Stimulated activated CD4-positive, alpha-beta T cell treated with anti-CD3 and anti-CD28 coated beads, Interleukin-15, amount 100 ng/mL, for 24 hours (primary cell): ENCODE measurements at regions not wholly inside any gene's neighbourhood (a gene's known extent, or its start where the extent isn't known, plus 50 kb on each side); places are given as distances from the start of the nearest gene placed in this dataset.
"Not testable (repeated sequence)": the region's sequence is repeated elsewhere in the genome, so short reads cannot be mapped to it uniquely, and the experiment has no call there.

ENCODE experiments used
- DNase-seq: peaks from one replicate; pipeline ENCODE4 v3.0.0-alpha.2; 2020

DNA sequence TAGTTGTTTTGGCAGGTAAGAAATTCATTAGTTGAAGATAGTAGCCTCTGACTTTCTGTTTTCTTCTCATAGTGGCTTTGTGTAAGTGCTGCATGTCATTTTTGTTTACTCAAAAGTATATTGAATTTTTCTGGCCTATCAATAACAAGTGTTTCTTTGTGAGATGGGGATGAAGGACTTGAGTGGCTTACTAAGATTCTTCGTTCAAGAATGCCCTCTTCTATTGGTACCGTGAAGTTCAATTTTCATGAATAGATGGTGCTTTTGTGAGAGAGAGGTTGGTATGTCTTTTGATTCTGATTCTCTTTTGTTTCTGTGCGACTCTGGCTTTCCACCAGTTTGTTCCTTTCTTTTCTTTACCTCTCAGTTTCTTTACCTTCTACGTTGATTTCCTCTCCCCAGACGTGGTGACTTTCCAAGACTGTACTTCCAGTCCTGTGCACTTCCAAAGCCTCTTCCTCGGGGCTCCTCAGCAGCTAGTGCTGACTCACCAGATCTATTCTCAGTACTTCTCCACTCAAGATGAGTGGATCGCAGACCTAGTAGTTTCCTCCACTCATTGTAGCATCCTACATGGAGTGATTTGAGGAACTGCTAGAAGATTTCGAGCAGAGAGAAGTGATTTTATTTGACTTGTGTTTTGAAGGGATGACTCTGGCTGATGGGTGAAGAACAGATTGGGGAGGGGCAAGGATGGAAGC is 82.0 kb upstream of the EPHB3 start:
- no peak for DNase-seq

DNA sequence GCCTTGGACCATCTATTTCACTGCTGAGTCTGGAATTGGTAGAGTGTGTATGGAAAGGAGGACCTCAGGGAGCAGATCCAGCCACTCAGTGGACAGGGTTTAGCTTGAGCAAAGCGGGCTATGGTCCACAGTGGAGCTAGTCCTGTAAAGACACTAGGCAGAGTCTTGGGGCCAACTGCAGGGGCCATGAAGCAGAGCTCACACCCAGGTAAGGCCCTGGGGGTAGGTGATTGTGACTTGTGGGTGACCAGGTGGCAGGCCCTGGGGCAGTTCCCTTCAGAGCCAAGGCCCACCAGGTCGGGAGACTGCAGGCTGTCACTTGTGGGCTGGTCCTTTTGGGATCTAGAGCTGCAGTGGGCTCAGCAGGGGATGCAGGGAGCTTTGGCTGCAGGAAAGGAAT is 80.8 kb upstream of the EPHB3 start:
- DNase-seq: no peak

DNA sequence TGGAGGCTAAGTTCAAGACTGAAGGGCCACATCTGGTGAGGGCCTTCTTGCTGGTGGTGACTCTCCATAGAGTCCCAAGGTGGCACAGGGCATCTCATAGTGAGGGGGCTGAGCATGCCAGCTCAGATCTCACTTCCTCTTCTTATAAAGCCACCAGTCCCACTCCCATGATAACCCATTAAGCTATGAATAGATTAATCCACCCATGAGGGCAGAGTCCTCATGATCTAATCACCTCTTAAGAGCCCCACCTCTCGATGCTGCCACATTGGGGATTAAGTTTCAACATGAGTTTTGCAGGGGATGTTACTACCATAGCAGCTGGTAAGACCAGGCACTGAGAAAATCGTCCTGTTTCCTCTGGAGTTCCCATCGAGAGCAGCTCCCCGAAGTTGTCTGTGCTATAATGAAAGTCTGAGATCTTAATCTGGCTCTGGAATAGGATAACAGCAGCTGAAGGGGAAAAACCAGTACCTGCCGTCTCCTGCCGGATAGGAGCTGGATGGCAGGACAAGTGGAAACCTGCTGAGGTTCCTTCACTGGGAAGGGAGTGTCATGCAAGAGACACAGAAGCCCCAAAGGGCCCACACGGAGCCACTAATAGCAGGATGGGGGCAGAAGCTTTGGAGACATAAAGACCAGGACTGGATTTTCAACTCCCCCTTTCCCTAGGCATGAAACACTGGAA is 79.5 kb upstream of the EPHB3 start:
- DNase-seq: no peak

DNA sequence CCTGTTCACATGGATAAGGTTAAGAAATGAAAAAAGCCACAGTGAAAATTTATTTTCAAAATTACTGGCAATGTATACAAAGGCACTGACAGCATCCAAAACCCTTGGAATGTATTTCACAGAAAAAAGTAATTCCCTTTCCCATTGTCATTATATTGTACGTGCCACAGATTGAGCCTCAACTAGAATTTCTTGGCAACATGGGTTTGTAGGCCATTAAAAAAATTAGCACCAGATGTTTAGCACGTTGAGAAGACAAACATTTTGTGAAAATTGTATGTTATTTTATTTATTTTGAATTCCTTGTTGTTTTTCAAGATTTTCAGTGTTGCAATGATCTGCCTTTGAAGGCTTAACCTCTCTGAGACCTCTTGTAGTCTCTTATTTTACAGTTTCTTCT is 76.3 kb upstream of the EPHB3 start:
- no peak for DNase-seq

DNA sequence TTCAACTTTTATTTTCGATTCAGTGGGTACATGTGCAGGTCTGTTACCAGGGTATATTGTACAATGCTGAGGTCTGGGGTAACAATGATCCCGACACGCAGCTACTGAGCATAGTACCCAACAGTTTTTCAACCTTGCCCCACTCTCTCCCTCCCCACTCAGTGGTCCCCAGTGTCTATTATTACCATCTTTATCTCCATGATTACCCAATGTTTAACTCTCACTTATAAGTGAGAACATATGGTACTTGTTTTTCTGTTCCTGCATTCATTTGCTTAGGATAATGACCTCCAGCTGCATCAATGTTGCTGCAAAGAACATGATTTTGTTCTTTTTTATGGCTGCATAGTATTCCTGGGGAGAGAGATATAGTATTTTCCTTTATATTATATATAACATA is 75.7 kb upstream of the EPHB3 start:
- DNase-seq: no peak

DNA sequence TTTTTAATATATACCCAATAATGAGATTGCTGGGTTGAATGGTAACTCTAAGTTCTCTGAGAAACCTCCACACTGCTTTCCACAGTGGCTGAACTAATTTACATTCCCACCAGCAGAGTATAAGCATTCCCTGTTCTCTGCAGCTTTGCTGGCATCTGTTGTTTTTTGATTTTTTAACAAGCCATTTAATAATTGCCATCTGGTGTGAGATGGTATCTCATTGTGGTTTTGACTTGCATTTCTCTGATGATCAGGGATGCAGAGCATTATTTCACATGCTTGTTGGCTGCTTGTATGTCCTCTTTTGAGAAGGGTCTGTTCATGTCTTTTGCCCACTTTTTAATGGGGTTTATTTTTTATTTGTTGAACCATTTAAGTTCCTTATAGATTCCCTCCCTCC is 75.0 kb upstream of the EPHB3 start:
- no peak for DNase-seq

DNA sequence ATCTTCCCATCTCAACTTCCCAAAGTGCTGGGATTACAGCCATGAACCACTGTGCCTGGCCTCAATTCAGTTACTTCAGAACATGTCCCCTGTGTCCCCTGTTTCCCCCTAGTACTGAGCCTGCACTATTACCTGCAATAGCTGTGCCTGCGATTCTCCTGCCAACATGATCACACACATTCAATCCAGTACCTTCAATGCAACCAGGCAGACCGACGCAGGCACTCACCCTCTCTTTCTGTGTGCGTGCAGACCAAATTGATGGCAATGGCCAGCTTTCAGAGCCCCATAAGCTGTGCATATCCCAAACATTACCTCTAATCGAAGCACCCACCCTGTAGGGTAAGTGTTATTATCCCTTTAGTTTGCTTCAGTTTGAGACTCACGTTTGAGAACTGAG is 73.0 kb upstream of the EPHB3 start:
- DNase-seq: no peak

DNA sequence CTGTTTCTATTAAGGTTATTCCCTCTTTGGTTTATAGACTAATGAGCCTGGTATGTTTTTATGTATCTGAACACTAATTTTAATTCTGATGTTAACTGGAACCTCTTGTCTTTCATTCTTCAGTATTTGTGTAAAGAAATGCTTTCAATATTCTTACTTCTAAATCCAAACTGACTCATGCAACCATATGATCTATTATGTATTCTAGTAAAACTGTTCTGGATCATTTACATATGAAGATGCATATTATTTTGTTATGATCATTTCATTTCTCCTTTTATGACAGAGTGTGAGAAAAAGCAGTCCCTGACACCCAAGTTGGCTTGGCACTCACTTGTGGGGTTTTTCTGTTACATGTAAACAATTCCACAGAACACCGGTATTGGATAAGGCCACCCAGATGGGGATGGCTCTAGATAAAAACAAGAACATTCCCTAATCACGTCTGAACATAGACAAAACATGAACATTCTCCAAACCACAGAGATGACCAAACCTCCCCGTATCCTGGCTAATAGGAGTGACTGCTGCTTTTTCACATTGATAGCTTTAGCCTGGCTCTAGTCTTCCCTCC is 72.2 kb upstream of the EPHB3 start:
- no peak for DNase-seq

DNA sequence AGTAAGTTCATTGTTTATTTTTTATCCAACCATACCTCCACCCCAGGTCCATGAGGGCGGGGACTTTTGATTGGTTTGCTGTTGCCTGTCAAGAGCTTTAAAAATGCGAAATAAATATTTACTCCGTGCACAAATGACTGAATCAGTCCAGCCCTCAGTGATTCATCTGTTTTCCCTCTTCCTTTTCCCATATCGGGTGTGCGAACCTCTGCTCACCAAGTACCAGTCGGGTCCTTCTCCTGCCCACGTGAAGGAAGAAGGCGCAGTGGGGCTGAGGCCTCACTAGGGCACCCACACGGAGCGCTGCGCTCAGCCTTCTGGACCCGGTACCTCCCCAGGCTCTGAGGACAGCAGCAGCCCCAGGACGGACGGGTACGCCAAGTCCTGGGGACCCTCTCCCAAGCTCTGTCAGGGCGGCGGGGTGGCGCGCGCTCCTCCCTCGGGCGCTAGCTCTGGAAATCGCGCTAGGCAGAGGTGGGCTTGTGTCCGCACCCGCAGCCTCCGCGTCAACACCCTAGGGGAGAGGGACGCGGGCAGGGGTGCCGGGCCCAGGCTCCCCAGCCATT is 70.5 kb upstream of the EPHB3 start:
- no peak for DNase-seq

DNA sequence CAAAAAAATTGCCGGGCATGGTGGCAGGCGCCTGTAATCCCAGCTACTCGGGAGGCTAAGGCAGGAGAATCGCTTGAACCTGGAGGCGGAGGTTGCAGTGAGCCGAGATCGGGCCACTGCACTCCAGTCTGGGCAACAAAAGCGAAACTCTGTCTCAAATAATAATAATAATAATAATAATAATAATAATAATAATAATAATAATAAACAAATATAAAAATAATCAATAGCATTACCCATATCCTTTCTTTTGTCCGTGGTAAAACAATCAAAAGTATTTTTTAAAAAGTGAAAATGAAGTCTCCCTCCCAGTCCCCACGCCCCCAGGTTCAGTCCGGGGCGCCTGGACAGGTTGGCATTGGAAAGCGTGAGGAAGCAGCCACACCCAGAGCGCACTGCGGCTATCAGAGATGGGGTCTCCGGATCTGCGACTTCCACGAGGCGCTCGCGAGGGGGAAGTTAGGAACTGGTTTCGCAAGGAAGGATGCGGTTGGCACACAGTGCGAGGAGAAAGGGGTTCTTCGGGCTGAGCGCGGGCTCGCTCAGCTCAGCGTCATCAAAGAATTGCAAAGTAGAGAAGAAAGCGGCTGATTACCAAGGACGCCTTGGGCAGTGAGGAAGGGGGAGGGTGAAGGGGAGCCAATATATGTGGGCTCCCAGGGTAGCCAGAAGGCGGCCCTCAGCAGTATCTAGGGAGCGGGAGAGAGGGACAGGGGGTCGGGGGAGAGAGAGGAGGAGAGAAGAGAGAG is 69.5 kb upstream of the EPHB3 start:
- DNase-seq: no peak

DNA sequence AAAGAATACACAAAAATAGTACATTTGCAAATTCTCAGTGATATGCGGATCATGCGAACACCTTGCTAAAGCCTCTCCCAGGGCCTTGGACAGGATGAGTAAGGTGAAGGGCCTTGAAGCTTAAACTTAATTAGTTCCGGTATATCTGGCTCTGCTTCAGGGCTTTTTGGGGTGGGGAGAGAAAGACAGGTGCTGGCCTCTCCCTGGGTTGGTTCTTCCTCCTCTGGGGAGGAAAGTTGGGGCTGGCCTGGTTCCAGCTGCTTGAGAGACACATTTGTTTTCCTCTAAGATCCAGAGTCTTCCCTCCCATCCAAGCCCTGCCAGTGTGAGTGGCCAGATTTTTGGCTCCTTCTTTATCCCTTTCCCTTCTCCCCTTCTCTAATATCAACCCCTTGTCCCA is 64.7 kb upstream of the EPHB3 start:
- DNase-seq: no peak

DNA sequence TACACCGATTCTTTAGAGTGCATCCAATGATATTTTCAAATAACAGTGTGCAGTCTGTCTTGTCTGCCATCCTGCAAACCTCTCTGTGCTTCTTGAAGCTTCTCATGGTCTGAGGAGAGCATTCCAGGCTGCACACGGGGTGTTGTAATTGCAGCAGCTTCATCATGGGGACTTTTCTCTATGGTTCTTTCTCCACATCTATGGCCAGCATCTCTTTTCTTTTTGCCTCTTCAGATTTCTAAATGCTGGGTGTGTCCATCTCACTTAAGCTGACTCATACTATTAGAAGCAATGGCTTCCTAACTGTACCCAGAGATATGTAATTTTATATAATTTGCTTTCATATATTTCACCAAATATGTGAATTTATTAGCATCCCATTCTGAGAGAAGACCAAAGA is 63.8 kb upstream of the EPHB3 start:
- no peak for DNase-seq

DNA sequence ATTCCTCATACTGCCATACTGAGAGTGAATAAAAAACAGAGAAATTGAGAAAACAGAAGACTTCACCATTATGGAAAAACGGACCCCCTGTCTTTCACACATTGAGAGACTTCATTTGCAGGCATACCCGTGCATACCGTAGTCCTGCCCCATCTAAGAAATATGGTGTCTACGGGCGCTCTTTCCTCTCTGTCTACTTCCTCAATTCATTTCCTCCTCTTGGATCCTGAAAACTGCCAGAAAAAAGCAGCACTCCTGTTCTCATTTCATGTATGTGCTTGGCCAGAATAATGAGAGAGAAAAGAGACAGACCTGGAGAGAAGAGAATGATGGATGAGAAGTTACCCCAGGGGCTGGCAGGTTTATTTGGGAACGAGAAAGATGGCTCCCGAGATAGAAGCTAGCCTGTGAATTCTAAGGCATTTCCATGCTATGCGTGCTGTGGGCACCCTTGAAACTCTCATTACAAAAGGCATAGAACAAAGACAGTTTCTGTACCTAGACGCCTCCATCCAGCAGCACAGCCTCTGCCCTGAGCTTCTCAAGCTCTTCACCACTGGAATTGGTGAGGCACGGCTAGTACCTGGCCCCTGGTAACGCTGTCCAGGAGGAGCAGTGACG is 62.5 kb upstream of the EPHB3 start:
- DNase-seq: no peak

DNA sequence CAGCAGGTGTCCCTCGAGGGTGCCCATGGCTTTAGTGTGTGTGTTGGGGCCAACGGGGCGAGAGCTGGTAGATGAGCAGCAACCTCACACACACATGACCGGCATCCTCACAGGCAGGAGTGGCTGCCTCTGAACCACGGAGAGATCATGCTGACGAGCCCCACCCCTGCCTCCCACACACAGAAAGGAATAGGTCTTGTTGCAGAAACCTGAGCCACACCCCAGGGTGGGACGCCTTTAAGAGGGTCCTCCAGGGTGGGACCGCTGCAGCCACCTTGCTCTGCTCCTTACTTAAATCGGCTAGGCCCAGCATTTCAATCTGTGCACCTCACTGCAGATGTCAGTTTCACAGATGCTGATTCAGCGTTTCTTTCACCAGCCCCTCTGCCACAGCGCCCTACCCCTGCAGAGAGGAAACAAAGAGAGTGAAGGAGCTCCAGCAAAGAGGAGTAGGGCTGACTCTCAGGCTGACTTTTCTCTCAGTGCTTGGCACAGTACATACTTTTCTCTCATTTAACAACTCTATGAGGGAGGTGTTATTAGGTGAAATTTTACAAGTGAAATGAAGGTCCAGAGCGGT is 61.2 kb upstream of the EPHB3 start:
- no peak for DNase-seq

DNA sequence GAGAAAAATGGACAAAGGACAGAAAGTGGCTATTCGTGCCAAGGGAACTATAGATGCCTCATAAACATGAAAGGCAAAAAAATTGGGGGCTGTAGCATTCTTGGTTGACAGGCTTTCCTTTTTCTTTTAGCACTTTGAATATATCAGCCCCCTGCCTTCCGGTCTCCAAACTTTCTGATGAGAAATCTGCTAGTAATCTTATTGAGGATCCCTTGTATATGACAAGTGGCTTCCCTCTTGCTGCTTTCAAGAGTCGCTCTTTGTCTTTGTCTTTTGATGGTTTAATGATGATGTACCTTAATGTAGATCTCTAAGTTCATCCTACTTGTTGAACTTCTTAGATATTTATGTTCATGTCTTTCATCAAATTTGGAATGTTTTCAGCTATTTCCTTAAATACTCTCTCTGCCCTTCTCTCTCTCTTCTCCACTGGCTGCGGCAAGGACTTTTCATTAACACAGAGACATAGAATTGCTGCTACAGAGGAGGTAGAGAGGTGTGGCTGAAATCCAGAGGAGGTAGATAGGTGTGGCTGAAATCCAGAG is 59.4 kb upstream of the EPHB3 start:
- no peak for DNase-seq

DNA sequence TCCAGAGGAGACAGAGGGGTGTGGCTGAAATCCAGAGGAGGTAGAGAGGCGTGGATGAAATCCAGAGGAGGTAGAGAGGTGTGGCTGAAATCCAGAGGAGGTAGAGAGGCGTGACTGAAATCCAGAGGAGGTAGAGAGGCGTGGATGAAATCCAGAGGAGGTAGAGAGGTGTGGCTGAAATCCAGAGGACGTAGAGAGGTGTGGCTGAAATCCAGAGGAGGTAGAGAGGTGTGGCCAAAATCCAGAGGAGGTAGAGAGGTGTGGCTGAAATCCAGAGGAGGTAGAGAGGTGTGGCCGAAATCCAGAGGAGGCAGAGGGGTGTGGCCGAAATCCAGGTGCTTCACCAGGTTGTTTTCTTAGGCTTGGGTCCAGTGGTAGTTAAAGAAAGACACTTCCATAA is 58.7 kb upstream of the EPHB3 start:
- DNase-seq: not testable (repeated sequence)

DNA sequence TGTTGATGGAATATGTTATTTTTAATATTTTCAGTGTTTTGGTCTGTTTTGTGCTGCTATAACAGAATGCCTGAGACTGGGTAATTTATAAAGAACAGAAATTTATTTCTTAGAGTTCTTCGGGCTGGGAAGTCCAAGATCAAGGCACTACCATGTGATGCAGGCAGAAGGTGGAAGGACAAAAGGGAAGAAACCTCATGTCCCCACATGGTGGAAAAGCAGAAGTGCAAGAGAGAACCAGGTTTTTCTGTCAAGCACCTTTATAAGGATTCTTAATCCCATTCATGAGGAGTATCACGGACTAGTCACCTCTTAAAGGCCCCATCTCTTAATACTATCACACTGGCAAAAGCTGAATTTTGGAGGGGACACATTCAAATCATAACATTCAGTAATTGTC is 57.9 kb upstream of the EPHB3 start:
- no peak for DNase-seq

DNA sequence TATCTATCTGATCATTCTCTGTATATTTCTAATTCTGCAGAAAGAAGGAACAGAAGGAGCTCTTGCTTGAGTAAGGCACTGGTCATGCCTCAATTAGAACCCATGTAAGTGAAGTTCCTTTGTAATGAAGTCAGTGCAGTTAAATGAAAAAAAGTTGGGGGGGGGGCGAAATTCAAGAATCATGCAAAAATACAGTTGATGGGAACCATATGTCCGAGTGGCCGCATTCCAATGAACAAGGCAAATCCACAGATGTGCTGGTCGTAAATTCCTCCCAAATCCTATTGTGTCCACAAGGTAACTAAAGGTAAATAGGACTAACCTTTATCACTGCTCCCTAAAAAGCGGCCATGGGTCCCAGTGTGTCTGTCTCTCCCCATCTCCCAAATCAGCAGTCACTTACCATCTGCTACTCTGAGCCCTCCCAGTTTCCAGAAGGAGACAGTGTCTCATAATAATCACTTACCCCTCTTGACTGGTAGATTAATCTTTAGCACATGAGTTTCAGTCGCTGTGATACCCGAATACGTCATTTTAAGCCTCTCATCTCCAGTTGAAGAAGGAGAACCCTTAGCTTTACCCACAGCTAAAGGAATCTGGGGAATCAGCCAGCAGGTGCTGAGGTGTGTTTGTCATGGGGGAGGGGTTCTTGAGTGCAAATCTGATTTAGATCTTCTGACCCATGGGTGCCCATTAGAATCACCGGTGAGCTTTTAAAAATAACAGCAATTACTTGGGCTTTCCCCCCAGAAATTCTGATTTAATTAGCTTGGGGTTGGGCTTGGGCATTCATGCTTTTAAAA is 56.3 kb upstream of the EPHB3 start:
- no peak for DNase-seq

DNA sequence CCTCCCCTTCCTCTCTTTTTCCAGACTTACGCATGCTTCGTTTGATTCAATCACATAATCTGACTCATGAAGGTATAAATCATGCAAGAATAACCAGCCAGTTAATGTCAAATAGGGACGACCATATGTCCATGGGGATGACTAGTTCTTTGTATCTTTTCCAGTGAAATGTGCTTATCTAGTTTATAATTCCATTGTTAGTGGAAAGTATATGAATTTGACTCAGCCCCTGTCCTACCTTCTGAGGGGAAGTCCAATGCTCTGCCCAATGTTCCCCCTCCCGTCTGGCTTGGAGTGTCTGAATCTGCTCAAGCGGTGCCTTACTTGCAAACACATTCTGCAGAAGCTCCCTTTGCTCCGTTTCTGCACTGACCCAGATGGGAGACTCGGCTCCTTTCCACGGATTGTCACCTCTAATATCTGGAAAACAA is 55.0 kb upstream of the EPHB3 start:
- DNase-seq: no peak

DNA sequence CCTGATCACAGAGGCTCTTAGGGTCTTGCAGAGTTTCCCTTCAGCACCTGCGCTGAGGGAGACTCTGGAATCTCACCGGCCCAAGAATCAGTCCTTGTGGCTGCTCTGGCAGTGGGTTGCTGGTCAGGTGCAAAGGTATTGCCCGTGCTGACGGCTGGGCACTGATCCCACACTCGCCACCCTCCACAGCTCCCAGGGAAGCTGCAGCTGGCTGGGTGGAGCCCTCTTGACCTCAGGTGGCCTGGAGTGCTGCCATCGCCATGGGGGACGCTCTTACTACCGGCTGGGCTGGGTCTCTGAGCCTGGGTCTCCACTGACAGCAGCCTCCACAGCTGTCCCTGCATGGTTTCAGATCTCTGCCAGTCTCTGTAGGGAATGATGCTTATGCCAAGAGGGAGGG is 52.6 kb upstream of the EPHB3 start:
- DNase-seq: no peak

DNA sequence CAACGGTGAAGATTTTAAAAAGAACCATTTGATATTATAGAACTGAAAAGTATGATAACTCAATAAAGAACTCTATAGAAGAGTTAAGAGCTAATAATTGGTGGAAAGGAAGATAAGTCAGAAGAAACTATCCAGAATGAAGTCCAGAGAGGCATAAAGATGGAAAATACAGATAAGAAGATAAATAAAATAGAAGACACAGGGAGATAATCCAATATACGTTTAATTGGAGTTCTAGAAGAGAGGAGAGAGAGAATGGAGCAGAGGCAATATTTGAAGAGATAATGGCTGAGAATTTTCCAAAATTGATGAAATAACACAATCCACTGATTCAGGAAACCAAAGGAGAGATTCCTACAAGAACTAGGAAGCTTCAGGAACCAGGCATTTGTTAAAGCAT is 49.8 kb upstream of the EPHB3 start:
- no peak for DNase-seq
